ENCODE measurements at regions not wholly inside any gene's neighbourhood (a gene's known extent, or its start where the extent isn't known, plus 50 kb on each side); places are given as distances from the start of the nearest gene placed in this dataset.

DNA sequence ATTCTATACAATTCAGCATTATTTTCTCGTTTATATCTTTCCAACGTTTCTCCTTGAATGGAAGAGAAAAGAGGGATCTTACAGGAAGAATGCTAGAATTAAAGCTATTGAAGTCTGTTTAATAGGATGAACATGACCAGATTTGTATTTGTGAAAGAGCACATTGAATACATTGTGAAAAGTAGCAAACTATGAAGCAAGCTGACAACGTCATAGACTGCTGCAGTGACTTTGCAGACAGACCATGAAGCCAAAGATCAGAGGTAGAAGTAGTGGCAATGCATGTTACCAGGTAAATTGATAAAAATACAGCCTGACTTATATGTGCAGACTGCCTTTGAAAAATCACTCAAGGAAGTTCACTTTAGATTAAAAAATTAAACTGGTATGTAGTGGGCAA lies 146.1 kb downstream of the RASSF9 start:
- DNase-seq, result no peak

DNA sequence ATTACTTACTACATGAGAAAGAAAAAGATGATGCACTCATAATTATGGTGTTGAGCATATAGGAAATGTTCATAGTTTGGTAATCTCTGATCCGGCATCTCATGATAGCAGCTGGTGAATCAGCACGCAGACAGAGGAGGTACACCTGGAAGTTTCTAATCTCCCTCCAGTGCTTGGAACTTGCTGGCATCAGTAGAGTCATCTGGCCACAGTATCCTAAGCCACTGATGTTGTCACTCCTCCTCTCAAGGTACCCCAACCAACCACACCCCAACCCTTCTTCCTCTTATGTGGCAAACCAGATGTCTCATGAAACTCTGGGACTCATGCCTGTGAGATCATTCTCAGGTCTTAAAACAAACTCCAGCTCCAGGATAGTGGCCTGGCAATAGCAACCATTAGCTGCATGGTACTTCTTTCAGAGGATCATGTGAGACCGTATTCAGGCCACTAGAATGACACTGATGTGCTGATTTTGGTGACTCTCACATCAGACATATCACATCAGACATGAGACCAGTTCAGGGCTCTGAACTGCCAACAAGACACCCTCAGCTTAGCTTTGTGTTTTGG lies 143.0 kb downstream of the RASSF9 start:
- DNase-seq, result no peak

DNA sequence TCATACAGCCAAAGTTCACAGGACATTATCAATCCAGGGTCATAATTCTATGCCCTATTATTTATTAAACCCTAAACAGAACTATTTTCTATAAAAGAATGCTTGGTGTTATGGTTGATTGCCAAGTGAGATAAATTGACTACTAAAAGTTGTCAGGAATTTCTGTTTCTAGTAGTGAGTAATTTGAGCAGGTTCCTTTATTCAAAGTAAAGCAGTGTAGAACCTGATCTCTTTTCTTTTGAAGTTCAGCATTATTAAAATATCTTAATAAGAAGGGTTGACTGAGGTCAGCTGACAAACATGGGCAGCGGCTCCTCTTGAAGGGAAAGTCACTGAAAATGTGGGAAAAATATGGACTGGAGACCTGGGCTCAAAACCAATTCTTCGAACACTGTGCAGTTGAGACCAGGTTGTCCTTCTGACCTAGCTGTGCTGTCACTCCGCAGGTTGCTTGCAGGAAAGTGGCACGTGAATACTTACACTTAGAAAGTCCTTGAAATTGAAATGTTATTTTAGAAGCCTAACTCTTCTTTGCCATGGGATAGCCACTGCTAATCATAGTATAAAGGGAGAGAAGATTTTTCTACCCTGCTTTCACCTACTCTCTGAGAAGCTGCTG lies 141.0 kb downstream of the RASSF9 start:
- no peak for DNase-seq

DNA sequence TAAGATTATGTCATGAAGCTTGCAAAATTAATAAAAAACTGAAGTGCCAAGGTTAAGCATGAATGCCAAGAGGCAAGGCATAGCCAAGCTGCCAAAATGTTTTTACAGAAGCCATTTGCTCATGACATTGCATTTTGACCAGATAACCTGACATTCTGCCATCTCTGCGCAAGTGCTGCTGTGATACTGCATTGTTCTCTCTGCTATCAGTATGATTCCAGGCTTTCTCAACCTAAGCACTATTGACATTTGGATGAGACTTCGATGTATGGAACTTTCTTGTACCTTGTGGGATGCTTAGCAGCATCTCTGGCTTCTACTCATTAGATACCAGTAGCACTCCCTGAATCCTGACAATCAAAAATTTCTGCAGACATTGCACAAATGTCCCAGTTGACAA lies 139.2 kb downstream of the RASSF9 start:
- DNase-seq, result peak; percentile 52

DNA sequence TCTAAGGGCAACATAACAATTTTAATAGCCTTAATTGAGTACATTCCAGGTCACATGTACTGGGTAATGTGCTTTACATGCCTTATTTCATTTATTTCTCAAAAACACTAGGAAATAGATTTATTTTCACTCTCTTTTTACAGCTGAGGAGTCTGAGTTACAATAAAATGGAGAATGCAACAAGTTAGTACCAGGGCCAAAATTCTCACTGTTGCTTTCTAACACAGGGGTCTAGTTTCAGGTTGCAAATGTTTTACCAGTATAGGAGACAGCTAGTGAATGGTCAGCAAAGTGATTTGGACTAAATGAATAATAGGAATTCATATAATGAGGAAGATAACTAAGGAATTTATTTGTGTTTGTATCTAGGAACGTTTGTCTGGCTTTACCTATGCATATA lies 137.3 kb downstream of the RASSF9 start:
- DNase-seq, result peak; percentile 24

DNA sequence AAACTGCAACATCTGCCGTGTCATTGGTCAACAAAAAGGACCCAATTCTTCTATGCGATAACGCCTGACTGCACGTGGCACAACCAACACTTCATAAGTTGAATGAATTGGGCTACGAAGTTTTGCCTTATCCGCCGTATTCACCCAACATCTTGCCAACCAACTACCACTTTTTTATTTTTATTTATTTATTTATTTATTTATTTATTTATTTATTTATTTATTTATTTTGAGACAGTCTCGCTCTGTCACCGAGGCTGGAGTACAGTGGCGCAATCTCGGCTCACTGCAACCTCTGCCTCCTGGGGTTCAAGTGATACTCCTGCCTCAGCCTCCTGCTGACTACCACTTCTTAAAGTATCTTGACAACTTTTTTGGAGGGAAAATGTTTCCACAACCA lies 127.4 kb downstream of the RASSF9 start:
- no peak for DNase-seq

DNA sequence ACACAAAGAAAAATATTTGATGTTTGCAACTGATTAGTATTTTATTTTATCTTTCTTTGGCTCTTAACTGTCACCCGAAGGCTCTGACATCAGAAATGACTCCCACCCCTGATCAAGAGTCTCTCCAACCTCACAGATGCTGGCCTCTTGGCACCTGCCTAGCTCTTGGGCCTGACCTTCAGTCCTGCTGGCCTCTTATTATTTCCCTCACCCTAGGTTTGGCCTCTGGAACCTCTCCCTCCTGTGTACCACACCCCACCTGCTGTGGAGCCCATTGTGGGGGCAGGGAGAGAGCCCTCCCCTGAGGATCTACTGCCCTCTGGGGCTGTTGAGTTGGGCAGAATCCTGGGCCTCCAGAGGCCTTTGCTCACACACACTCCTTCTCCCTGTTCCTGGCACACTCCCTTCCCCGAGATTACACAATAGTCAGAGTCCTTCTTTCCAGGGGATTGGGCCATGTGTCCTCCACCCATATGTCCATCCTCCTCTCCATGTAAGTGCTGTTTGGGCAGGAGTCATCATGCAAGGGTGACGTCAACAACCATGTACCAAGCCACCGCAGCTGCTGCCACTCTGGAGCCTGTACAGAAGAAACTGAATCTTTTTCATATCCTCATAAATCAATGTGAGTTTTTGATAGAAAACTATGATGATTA lies 124.3 kb downstream of the RASSF9 start:
- DNase-seq, result no peak

DNA sequence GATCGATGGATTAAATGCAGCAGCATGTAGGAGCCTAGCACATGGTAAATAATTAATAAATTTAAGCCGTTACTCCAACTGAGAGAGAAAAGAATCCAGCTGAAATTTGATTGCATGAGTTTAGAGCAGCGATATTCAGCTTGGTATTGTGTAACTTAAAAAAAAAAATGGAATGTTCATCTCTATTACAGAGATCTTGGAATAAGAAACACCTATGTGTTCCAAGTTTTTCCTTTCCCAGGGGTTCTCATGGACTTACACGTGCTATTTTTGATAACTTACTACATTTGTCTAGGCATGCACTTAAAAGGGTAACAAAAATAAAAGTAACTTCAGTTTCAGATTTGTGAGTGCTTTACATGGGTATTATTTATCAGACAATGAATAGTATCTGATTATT lies 122.8 kb downstream of the RASSF9 start:
- no peak for DNase-seq

DNA sequence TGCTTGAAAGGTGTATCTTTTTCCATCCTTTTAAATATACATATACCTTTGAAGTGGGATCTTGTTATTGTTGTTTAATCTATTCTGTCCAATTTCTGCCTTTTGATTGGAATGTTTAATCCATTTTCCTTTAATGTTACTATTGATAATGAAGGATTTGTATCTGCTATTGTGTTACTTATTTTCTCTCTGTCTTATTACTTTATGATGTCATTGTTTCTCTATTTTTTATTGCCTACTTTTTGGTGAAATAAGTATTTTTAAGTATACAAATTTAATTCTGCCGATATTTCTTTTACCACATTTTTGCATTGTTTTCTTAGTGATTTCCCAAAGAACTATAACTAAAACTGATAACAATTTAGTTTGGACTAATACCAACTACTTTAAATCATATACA lies 121.8 kb downstream of the RASSF9 start:
- DNase-seq, result no peak

DNA sequence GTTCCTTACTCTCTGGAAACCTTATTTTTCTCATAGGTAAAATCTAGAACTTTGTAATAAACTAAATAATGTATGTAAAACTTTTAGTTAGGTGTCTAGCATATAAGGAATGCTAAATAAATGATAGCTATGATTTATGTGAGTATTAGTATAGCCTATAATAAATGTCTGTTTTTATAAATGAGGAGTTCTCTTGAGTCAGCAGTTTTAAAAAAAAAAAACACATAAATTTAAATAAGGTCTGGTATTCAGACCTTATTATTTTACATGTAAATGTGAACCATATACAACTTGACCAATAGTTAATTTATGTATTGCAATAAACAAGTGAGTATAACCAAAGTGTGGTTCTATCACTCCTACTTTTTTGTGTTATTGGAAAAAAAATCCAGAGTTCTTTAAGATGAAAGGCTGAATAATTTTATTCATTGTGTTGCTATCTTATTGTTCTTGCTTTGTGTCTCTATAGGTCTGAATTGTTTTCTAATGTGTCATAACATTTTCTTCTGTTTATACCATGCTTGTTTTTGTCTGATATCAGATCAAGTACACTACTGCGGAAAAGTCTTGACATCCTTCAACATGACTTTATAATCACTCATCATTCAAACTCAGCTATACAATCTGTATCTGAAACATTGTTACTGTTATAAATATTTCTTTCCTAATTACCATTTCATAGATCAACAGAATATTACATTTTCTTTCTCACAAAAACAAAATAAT lies 115.7 kb downstream of the RASSF9 start:
- no peak for DNase-seq

DNA sequence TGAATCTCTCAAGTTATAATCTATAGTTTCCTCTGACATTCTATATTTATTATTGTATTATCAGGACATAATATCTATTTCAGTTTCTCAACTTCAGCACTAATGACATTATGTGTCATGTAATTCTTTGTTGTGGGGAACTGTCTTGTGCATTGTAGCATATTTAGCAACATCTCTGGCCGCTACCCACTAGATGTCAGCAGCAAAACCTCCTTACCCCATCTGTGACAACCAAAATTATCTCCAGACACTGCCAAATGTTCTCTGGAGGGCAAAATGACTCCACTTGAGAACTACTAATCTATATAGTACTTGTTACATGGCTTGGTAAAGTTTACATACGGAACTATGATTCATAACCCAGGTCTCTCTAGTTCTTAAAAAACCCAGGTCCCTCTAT lies 110.2 kb downstream of the RASSF9 start:
- peak; percentile 74 for DNase-seq

DNA sequence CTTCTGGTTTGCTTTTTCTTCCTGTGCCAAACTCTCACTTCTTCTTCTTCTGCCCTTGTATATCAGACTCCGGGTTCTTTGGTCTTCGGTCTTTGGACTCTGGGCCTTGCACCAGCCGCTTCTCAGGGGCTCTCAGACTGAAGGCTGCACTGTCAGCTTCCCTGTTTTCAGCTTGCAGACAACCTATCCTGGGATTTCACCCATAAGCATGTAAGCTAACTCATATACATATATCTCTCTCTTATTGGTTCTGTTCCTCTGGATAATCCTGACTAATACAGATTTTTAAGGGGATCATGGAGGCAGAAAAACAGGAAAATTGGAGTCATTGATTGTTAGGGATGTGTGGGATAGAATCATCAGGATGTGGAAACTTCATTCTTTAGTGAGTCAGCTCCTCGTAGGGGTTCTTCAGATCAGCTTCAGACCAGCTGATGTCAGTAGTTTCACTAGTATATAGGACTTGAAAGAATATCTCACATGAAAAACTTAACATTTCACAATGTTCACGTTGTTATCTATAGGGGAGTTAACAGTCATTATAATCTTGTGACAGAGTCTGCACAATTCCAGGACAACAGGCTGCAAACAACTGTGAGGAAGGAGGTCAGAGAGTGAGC lies 102.9 kb downstream of the RASSF9 start:
- DNase-seq, result no peak

DNA sequence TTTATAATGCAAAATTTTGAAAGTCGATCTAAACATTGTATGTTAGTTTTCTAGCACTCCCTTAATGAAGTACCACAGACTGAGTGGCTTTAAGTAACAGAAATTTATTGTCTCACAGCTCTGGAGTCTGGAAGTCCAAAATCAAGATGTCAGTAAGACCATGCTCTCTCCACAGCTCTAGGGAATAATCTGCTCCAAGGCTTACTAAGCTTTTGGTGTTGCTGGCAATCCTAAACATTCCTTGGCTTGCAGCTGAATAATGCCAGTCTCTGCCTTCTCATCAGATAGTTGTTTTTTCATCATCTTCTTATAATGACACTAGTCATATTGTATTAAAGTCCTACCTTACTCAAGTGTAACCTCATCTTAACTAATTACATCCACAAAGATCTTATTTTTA lies 102.2 kb downstream of the RASSF9 start:
- no peak for DNase-seq

DNA sequence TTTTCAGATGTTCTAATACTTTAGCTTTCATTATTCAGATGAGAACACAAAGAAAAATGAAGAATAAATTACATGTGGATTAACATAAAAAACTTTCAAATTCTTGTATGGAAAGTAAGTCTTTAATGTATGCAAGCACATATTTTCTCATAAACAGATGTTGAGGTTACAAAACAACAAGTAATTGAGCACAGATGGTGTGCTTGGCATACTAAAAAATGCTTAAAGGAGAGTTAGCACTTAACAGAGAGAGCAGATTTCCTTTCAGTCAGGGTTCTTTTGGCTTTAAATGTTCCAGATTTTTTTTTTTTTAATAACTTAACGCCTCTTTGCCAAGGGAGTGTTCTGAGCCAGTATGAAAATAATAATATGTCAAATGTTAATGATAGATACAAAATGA lies 96.0 kb downstream of the RASSF9 start:
- peak; percentile 32 for DNase-seq

DNA sequence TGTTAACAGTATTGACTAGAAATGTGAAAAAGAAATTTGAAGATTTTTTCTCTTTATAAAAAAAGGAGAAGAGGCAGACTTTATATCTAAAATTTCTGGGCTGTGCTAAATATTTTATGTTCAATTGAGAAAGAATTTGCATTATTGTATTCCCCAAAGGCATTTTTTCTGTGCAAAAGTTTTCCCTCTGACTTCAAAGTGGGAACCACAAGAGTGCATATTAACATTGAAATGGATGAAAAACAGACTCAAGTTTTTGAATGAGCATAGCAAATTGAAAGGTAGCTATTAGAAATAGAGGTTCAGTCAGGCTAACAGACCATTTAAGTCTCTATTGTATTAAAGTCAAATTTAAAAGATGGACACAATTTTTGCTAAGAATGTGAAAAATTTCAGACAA lies 95.2 kb downstream of the RASSF9 start:
- no peak for DNase-seq

DNA sequence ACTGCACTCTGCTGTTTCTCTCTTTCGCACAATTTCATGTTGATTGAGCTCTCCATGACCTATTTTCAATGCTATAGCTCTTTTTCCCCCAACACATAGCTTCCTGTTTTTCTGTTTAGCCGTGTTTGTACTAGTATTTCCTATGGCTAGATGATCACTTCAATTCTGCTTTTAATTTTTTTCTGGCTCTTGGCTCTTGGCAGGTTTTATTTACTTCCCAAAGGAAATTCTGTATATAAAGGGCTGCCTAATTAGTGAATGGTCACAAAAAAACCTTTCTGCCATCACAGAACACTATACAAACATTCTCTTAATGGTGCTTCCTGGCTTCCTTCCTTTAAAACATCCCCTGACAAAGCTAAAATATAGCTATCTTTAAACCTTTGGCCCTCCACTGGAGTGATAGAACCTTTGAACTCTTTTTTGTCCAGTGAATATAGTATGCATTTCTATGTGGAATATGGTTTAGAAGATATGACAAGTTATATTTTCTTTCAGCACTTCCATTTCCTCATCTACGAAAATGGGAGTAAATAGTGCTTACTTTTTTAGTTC lies 88.2 kb downstream of the RASSF9 start:
- DNase-seq, result peak; percentile 75
